NOMO-1 treated with DMSO at 0.1 percent for 48 hours (cell line): ENCODE measurements at regions not wholly inside any gene's neighbourhood (a gene's known extent, or its start where the extent isn't known, plus 50 kb on each side); places are given as distances from the start of the nearest gene placed in this dataset.
"Not testable (repeated sequence)": the region's sequence is repeated elsewhere in the genome, so short reads cannot be mapped to it uniquely, and the experiment has no call there.

Experiments
- DNase-seq: peaks from one replicate; lab custom pipeline; 2025; ENCODE audit not compliant: unreplicated experiment; lab: John Stamatoyannopoulos, UW

- DNase-seq = no peak
Measured at GRCh38 chr15:59904450-59905135, 99.5 kb upstream of the FOXB1 start.

GRCh38 chr15:59896663-59897074 is 107.4 kb upstream of the FOXB1 start:
- DNase-seq = no peak

- no peak for DNase-seq
Measured at GRCh38 chr15:59894835-59895234, 109.3 kb upstream of the FOXB1 start.

GRCh38 chr15:59892985-59893384 is 111.1 kb upstream of the FOXB1 start:
- DNase-seq = no peak

GRCh38 chr15:59887870-59888269 is 116.2 kb upstream of the FOXB1 start:
- DNase-seq = not testable (repeated sequence)

- DNase-seq = no peak
Measured at GRCh38 chr15:59887211-59887610, 116.9 kb upstream of the FOXB1 start.

- no peak for DNase-seq
Measured at GRCh38 chr15:59886441-59886840, 117.7 kb upstream of the FOXB1 start.

- no peak for DNase-seq
Measured at GRCh38 chr15:59885832-59886231, 118.3 kb upstream of the FOXB1 start.

GRCh38 chr15:59879506-59880265 is 124.4 kb upstream of the FOXB1 start:
- DNase-seq = no peak

GRCh38 chr15:59876140-59876539 is 128.0 kb upstream of the FOXB1 start:
- no peak for DNase-seq

GRCh38 chr15:59873644-59874272 is 130.4 kb upstream of the FOXB1 start:
- DNase-seq = no peak

- no peak for DNase-seq
Measured at GRCh38 chr15:59867086-59867855, 136.8 kb upstream of the FOXB1 start.

GRCh38 chr15:59866642-59867041 is 137.5 kb upstream of the FOXB1 start:
- no peak for DNase-seq

GRCh38 chr15:59862191-59863155 is 141.6 kb upstream of the FOXB1 start:
- no peak for DNase-seq

- no peak for DNase-seq
Measured at GRCh38 chr15:59847968-59848367, 156.1 kb upstream of the FOXB1 start.

GRCh38 chr15:59845942-59846499 is 156.9 kb upstream of the BNIP2 start:
- DNase-seq = no peak

- DNase-seq = no peak
Measured at GRCh38 chr15:59843609-59844008, 154.5 kb upstream of the BNIP2 start.

- DNase-seq = no peak
Measured at GRCh38 chr15:59841036-59841435, 151.9 kb upstream of the BNIP2 start.

GRCh38 chr15:59839906-59840305 is 150.8 kb upstream of the BNIP2 start:
- no peak for DNase-seq

- DNase-seq = no peak
Measured at GRCh38 chr15:59838900-59839299, 149.8 kb upstream of the BNIP2 start.
